H1 (cell line): ENCODE measurements at regions not wholly inside any gene's neighbourhood (a gene's known extent, or its start where the extent isn't known, plus 50 kb on each side); places are given as distances from the start of the nearest gene placed in this dataset.

Experiments used
- CTCF ChIA-PET: fragments of 300-600 bp; sonication (Branson Sonifier 250); formaldehyde crosslinking; loops from one replicate; lab custom pipeline; 2021; ENCODE audit not compliant: partially characterized antibody; lab: Charles Lee
- POLR2A ChIA-PET: fragments of 300-600 bp; sonication (Branson Sonifier 250); formaldehyde crosslinking; loops from one replicate; lab custom pipeline; 2021; ENCODE audit warnings: inconsistent platforms; ENCODE audit not compliant: partially characterized antibody; lab: Charles Lee
- DNase-seq, 2 experiments: peaks; one replicate each; pipeline versions ENCODE4 v3.0.0 to v3.0.0-alpha.2; 2010 to 2022; ENCODE audit warnings: low spot score in 2 of 2, low read depth in 1 of 2, mixed read lengths in 1 of 2
- FAIRE-seq: peaks from 2 replicates; lab custom pipeline; 2011; peaks lifted over from hg19 to GRCh38; lab: Jason Lieb, UNC
- H2AFZ ChIP-seq: 2 replicates; pipeline ENCODE4 v1.8.1; 2012; ENCODE audit warnings: low read length, inconsistent platforms
- H2AK5ac ChIP-seq: 2 replicates; pipeline ENCODE4 v1.6.1; 2013; ENCODE audit warnings: low read depth, low read length
- H2BK120ac ChIP-seq: replicated peaks from 2 replicates; pipeline ENCODE3; 2013; ENCODE audit warnings: low read depth, low read length, inconsistent platforms
- H2BK12ac ChIP-seq: 2 replicates; pipeline ENCODE4 v1.6.1; 2013; ENCODE audit warnings: low read depth, low read length
- H2BK15ac ChIP-seq: 2 replicates; pipeline ENCODE4 v1.6.1; 2013; ENCODE audit warnings: low read length
- H2BK20ac ChIP-seq: 2 replicates; pipeline ENCODE4 v1.6.1; 2013; ENCODE audit warnings: low read length
- H2BK5ac ChIP-seq: 2 replicates; pipeline ENCODE4 v1.6.1; 2013; ENCODE audit warnings: low read depth, low read length
- H3K14ac ChIP-seq: 2 replicates; pipeline ENCODE4 v1.6.1; 2013; ENCODE audit warnings: inconsistent platforms; ENCODE audit not compliant: insufficient read length
- H3K18ac ChIP-seq: 2 replicates; pipeline ENCODE4 v1.6.1; 2013; ENCODE audit warnings: low read length; ENCODE audit errors: extremely low read depth
- H3K23ac ChIP-seq: 2 replicates; pipeline ENCODE4 v1.6.1; 2013; ENCODE audit warnings: inconsistent platforms; ENCODE audit not compliant: insufficient read length
- H3K23me2 ChIP-seq: 2 replicates; pipeline ENCODE4 v1.6.1; 2013; ENCODE audit warnings: low read depth, low read length
- H3K27ac ChIP-seq: 2 replicates; pipeline ENCODE4 v1.6.1; 2011; ENCODE audit warnings: low read depth, low read length, inconsistent platforms
- H3K27me3 ChIP-seq, 4 experiments: replicated peaks in 1 of 4; 1 replicate in 1 of 4; 2 replicates in 3 of 4; pipeline versions ENCODE4 v1.6.1 to v1.8.1; 2011 to 2013; ENCODE audit warnings: low read length in 3 of 4, mild to moderate bottlenecking in 3 of 4, inconsistent platforms in 2 of 4, mixed read lengths in 2 of 4, moderate library complexity in 1 of 4; ENCODE audit not compliant: control insufficient read depth in 3 of 4, insufficient read depth in 3 of 4; ENCODE audit errors: extremely low read depth in 1 of 4
- H3K36me3 ChIP-seq, 4 experiments: 2 replicates each; pipeline versions ENCODE4 v1.6.1 to v1.8.1; 2011 to 2013; ENCODE audit warnings: mild to moderate bottlenecking in 4 of 4, low read length in 3 of 4, moderate library complexity in 2 of 4, control low read depth in 1 of 4, inconsistent platforms in 1 of 4; ENCODE audit not compliant: insufficient read depth in 4 of 4, control insufficient read depth in 2 of 4
- H3K4ac ChIP-seq: replicated peaks from 2 replicates; pipeline ENCODE3; 2013; ENCODE audit warnings: low read length, low read depth, mixed read lengths, inconsistent platforms; ENCODE audit not compliant: insufficient read length
- H3K4me1 ChIP-seq, 4 experiments: replicated peaks in 1 of 4; 1 replicate in 1 of 4; 2 replicates in 3 of 4; pipeline versions ENCODE4 v1.6.1 to v1.8.1; 2011 to 2013; ENCODE audit warnings: low read length in 3 of 4, inconsistent platforms in 2 of 4, mixed read lengths in 1 of 4; ENCODE audit not compliant: insufficient read depth in 4 of 4, control insufficient read depth in 3 of 4
- H3K4me2 ChIP-seq, 2 experiments: 2 replicates each; pipeline versions ENCODE4 v1.6.1 to v1.8.1; 2011 to 2013; ENCODE audit warnings: low read depth in 2 of 2, low read length in 2 of 2, control low read depth in 1 of 2, inconsistent platforms in 1 of 2, mild to moderate bottlenecking in 1 of 2; ENCODE audit not compliant: insufficient read depth in 1 of 2
- H3K4me3 ChIP-seq, 4 experiments: fragments of 200-600, 300-600 bp in 1 of 4; sonication (generic), shearing (Covaris generic), sonication (Bioruptor Twin) in 1 of 4; 2 replicates each; pipeline versions ENCODE4 v1.5.1 to v1.8.1; 2011 to 2016; ENCODE audit warnings: low read length in 4 of 4, low read depth in 3 of 4, control low read depth in 2 of 4, inconsistent platforms in 2 of 4, mild to moderate bottlenecking in 2 of 4, mixed read lengths in 1 of 4, moderate library complexity in 1 of 4; ENCODE audit not compliant: insufficient read depth in 2 of 4; ENCODE audit errors: extremely low read depth in 1 of 4
- H3K56ac ChIP-seq: replicated peaks from 2 replicates; pipeline ENCODE3; 2013; ENCODE audit warnings: low read depth, mild to moderate bottlenecking, mixed read lengths, low read length, inconsistent platforms; ENCODE audit not compliant: insufficient read length
- H3K79me1 ChIP-seq: 2 replicates; pipeline ENCODE4 v1.6.1; 2013; ENCODE audit warnings: low read depth, low read length, control low read depth
- H3K79me2 ChIP-seq, 2 experiments: 2 replicates each; pipeline versions ENCODE4 v1.6.1 to v1.8.1; 2012 to 2013; ENCODE audit warnings: low read length in 2 of 2, mild to moderate bottlenecking in 2 of 2, inconsistent platforms in 1 of 2; ENCODE audit not compliant: insufficient read depth in 2 of 2, control insufficient read depth in 1 of 2
- H3K9ac ChIP-seq, 4 experiments: replicated peaks in 1 of 4; 1 replicate in 1 of 4; 2 replicates in 3 of 4; pipeline versions ENCODE4 v1.6.1 to v1.8.1; 2011 to 2013; ENCODE audit warnings: low read depth in 3 of 4, low read length in 3 of 4, control low read depth in 2 of 4, mild to moderate bottlenecking in 2 of 4, moderate library complexity in 2 of 4, inconsistent platforms in 1 of 4; ENCODE audit errors: extremely low read depth in 1 of 4
- H3K9me3 ChIP-seq, 2 experiments: 2 replicates each; pipeline versions ENCODE4 v1.6.1 to v1.8.1; 2012 to 2013; ENCODE audit warnings: mild to moderate bottlenecking in 2 of 2, moderate library complexity in 2 of 2, control low read depth in 1 of 2, inconsistent platforms in 1 of 2, low read depth in 1 of 2, low read length in 1 of 2, mixed read lengths in 1 of 2; ENCODE audit not compliant: insufficient read depth in 2 of 2
- H4K20me1 ChIP-seq, 2 experiments: replicated peaks in 1 of 2; 2 replicates each; pipeline versions ENCODE3 to v1.8.1; 2011 to 2013; ENCODE audit warnings: inconsistent platforms in 2 of 2, low read length in 2 of 2, mild to moderate bottlenecking in 1 of 2; ENCODE audit not compliant: insufficient read depth in 2 of 2, control insufficient read depth in 1 of 2
- H4K5ac ChIP-seq: 2 replicates; pipeline ENCODE4 v1.6.1; 2013; ENCODE audit warnings: low read length, low read depth, mixed read lengths, inconsistent platforms; ENCODE audit not compliant: insufficient read length
- H4K8ac ChIP-seq: 2 replicates; pipeline ENCODE4 v1.8.0; 2013; ENCODE audit warnings: mild to moderate bottlenecking, moderate library complexity, low read length, inconsistent platforms; ENCODE audit not compliant: insufficient read depth; ENCODE audit errors: extremely low read depth
- H4K91ac ChIP-seq: replicated peaks from 2 replicates; pipeline ENCODE3; 2013; ENCODE audit warnings: low read length, mixed read lengths, inconsistent platforms; ENCODE audit not compliant: insufficient read length
- CBX5 ChIP-seq: fragments of 300-800, 300-1000 bp; sonication (generic); IDR thresholded peaks from 2 replicates; pipeline ENCODE4 v1.7.1; 2016; ENCODE audit warnings: antibody characterized with exemption, low read length, low read depth
- CHD1 ChIP-seq: IDR thresholded peaks from 2 replicates; pipeline ENCODE4 v1.6.1; 2012; ENCODE audit warnings: low read depth, low read length, improper control_type of control experiment
- CTBP2 ChIP-seq: IDR thresholded peaks from 2 replicates; pipeline ENCODE4 v1.7.0; 2011; ENCODE audit warnings: borderline replicate concordance, mild to moderate bottlenecking, moderate library complexity, mixed read lengths, low read length; ENCODE audit not compliant: insufficient read depth, insufficient read length
- GABPA ChIP-seq: IDR thresholded peaks from 2 replicates; pipeline ENCODE4 v1.6.1; 2011; ENCODE audit warnings: mild to moderate bottlenecking, low read length, moderate library complexity, borderline replicate concordance; ENCODE audit not compliant: insufficient read depth
- RAD21 ChIP-seq, 2 experiments: IDR thresholded peaks in 1 of 2; conservative IDR thresholded peaks in 1 of 2; 2 replicates each; pipeline ENCODE4 v1.6.1; 2011; ENCODE audit warnings: low read depth in 2 of 2, low read length in 2 of 2, improper control_type of control experiment in 1 of 2, inconsistent platforms in 1 of 2, mild to moderate bottlenecking in 1 of 2, moderate library complexity in 1 of 2
- RBBP5 ChIP-seq: IDR thresholded peaks from 2 replicates; pipeline ENCODE4 v1.7.1; 2012; ENCODE audit warnings: low read depth, mild to moderate bottlenecking, inconsistent platforms, low read length, moderate library complexity, borderline replicate concordance
- RFX5 ChIP-seq: IDR thresholded peaks from 2 replicates; pipeline ENCODE4 v1.6.1; 2011; ENCODE audit warnings: low read depth, low read length, improper control_type of control experiment, borderline replicate concordance
- RXRA ChIP-seq: IDR thresholded peaks from 2 replicates; pipeline ENCODE4 v1.6.1; 2011; ENCODE audit warnings: low read depth, mild to moderate bottlenecking, low read length, moderate library complexity; ENCODE audit not compliant: insufficient read depth
- SIX5 ChIP-seq: IDR thresholded peaks from 2 replicates; pipeline ENCODE4 v1.6.1; 2011; ENCODE audit warnings: mild to moderate bottlenecking, low read depth, low read length
- SUZ12 ChIP-seq: fragments of 200-600 bp; sonication (generic); IDR thresholded peaks from 2 replicates; pipeline ENCODE4 v1.6.1; 2012; ENCODE audit warnings: mild to moderate bottlenecking, inconsistent platforms, low read length, moderate library complexity, mixed read lengths
- TEAD4 ChIP-seq: IDR thresholded peaks from 2 replicates; pipeline ENCODE4 v1.6.1; 2012; ENCODE audit warnings: low read depth, low read length, inconsistent platforms, mixed read lengths
- WGBS, 2 experiments: shearing (Covaris generic) in 1 of 2; methylation state at CpG; one replicate each; pipeline versions ENCODE4 v1.1.6 to v1.1.7; 2013 to 2015; ENCODE audit warnings: low lambda C conversion rate in 2 of 2, mixed read lengths in 2 of 2, inconsistent platforms in 1 of 2, low coverage in 1 of 2, missing lambda C conversion rate in 1 of 2; ENCODE audit not compliant: insufficient replicate concordance in 2 of 2, insufficient coverage in 1 of 2, insufficient read length in 1 of 2; ENCODE audit errors: extremely low coverage in 1 of 2, missing lambda C conversion rate in 1 of 2; 5-methylcytosine and 5-hydroxymethylcytosine counted together
- TF ChIP-seq, protein P1 (sequence below), 3 experiments: IDR thresholded peaks; 1 replicate in 2 of 3; 2 replicates in 1 of 3; pipeline versions ENCODE4 v1.5.1 to v1.6.1; 2011; ENCODE audit warnings: low read length in 3 of 3, mild to moderate bottlenecking in 3 of 3, inconsistent platforms in 2 of 3, low read depth in 1 of 3, moderate library complexity in 1 of 3; ENCODE audit not compliant: insufficient read depth in 1 of 3; ENCODE audit errors: control extremely low read depth in 1 of 3

- no peak overlapping the region for H3K9ac ChIP-seq
- no peak overlapping the region for H4K91ac ChIP-seq
- no peaks in the 10 kb centered on the region for H3K23me2 ChIP-seq
- no peak overlapping the region for H2BK120ac ChIP-seq
- ChIA-PET POLR2A (no interaction called here), CTCF (no interaction called here)
- H3K4ac ChIP-seq: no peak overlapping the region
- no peaks in the 10 kb centered on the region for H3K27me3 ChIP-seq
- no peak overlapping the region for H2BK5ac ChIP-seq
- H3K79me2 ChIP-seq: no peaks in the 10 kb centered on the region
- H4K20me1 ChIP-seq: no peaks in the 10 kb centered on the region
- no peak overlapping the region for H3K14ac ChIP-seq
- 90% methylated on average over 1 of the region's 1 CpG; no CpG with 5 or more reads in 1 of the 2 experiments for WGBS, 2 experiments
- no peak overlapping the region for H3K27ac ChIP-seq
- H2AK5ac ChIP-seq: no peak overlapping the region
- H3K79me1 ChIP-seq: no peaks in the 10 kb centered on the region
- no peaks in the 10 kb centered on the region for H3K4me1 ChIP-seq
- no peak overlapping the region for H2BK20ac ChIP-seq
- no peak overlapping the region for H2AFZ ChIP-seq
- H3K4me3 ChIP-seq: no peak overlapping the region
- no peak overlapping the region for H3K4me2 ChIP-seq
- no peak overlapping the region for H2BK12ac ChIP-seq
- no peak overlapping the region for H4K5ac ChIP-seq
- DNase-seq: no peak
- no peak overlapping the region for H3K56ac ChIP-seq
- no peak for FAIRE-seq
- no peaks in the 10 kb centered on the region for H3K36me3 ChIP-seq
- H3K23ac ChIP-seq: no peak overlapping the region
- H3K9me3 ChIP-seq: no peaks in the 10 kb centered on the region
- no peak overlapping the region for H2BK15ac ChIP-seq
- H4K8ac ChIP-seq: no peak overlapping the region
- no peak overlapping the region for H3K18ac ChIP-seq
- no peak for TF ChIP-seq CTBP2
- no peak for TF ChIP-seq RFX5
- no peak for TF ChIP-seq SUZ12
- TF ChIP-seq, protein P1, sequence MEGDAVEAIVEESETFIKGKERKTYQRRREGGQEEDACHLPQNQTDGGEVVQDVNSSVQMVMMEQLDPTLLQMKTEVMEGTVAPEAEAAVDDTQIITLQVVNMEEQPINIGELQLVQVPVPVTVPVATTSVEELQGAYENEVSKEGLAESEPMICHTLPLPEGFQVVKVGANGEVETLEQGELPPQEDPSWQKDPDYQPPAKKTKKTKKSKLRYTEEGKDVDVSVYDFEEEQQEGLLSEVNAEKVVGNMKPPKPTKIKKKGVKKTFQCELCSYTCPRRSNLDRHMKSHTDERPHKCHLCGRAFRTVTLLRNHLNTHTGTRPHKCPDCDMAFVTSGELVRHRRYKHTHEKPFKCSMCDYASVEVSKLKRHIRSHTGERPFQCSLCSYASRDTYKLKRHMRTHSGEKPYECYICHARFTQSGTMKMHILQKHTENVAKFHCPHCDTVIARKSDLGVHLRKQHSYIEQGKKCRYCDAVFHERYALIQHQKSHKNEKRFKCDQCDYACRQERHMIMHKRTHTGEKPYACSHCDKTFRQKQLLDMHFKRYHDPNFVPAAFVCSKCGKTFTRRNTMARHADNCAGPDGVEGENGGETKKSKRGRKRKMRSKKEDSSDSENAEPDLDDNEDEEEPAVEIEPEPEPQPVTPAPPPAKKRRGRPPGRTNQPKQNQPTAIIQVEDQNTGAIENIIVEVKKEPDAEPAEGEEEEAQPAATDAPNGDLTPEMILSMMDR (IDR thresholded peaks at IDR 0.05; ENCODE audit: control extremely low read depth in 1 of 3, insufficient read depth in 1 of 3, low read depth in 1 of 3, low read length in 3 of 3): no peak
- no peak for TF ChIP-seq RXRA
- TF ChIP-seq RAD21 (IDR thresholded peaks at IDR 0.05 in 1 of 2, conservative IDR thresholded peaks at IDR 0.05 in 1 of 2; ENCODE audit: low read depth in 2 of 2, low read length in 2 of 2): no peak
- no peak for TF ChIP-seq CBX5
- no peak for TF ChIP-seq SIX5
- TF ChIP-seq CHD1: no peak
- TF ChIP-seq TEAD4: no peak
- TF ChIP-seq RBBP5: no peak
- no peak for TF ChIP-seq GABPA
Observed at GRCh38 chrX:67050760-67051159, 411.9 kb upstream of the EDA2R start.
